ENCODE measurements at regions not wholly inside any gene's neighbourhood (a gene's known extent, or its start where the extent isn't known, plus 50 kb on each side); places are given as distances from the start of the nearest gene placed in this dataset.
A peak's percentile ranks its signal among the peaks of the same experiment; 100 is the strongest.

DNA sequence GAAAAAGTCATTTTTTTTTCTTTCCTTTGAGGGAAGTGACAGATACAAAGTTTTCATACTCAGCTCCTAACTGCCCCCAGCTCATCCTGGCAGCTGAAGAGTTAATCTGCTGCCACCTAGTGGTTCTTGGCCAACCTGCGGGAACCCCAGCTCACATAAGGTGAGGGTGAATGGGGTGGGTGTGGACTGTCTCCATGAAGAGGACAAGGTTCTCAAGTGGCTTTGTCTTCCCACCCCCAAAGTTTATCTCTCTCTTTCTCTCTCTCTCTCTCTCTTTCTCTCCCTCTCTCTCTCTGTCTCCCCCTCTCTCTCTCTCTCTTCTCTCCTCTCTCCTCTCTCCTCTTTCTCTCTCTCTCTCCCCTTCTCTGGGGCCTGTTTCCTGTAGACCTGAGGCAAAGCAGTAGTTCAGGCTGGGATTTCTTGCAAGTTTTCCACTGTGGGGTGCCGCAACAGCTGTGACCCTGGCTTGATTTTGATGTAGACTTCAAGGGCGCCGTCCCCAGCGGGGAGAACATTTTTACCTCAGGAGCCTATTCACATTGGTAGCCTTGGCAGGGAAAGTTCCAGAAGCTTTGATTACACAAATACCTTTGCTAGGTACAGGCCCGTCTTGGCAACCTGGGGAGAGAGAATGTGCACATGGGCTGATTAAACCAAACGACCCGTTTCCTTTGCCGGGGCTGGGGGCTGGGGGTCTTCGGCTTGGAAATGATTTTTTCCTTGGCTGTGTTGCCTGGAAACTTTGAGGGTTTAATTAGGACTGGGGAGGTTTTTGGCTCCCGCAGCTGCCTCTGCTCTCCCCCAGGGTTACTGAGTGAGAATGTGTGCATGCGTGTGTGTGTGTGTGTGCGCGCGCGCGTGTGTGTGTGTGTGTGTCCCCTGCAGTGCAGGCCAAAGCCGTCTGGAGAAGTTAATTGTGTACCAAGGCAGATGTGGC, 135.9 kb downstream of the TM2D1 start (continued):
- TF ChIP-seq, protein P1, sequence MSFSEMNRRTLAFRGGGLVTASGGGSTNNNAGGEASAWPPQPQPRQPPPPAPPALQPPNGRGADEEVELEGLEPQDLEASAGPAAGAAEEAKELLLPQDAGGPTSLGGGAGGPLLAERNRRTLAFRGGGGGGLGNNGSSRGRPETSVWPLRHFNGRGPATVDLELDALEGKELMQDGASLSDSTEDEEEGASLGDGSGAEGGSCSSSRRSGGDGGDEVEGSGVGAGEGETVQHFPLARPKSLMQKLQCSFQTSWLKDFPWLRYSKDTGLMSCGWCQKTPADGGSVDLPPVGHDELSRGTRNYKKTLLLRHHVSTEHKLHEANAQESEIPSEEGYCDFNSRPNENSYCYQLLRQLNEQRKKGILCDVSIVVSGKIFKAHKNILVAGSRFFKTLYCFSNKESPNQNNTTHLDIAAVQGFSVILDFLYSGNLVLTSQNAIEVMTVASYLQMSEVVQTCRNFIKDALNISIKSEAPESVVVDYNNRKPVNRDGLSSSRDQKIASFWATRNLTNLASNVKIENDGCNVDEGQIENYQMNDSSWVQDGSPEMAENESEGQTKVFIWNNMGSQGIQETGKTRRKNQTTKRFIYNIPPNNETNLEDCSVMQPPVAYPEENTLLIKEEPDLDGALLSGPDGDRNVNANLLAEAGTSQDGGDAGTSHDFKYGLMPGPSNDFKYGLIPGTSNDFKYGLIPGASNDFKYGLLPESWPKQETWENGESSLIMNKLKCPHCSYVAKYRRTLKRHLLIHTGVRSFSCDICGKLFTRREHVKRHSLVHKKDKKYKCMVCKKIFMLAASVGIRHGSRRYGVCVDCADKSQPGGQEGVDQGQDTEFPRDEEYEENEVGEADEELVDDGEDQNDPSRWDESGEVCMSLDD (CRISPR knock-in tag; IDR thresholded peaks at IDR 0.05; ENCODE audit: borderline replicate concordance) = no peak
- TF ChIP-seq SMC3 (IDR thresholded peaks at IDR 0.05; ENCODE audit: low read length) = peak; percentile 74
- TF ChIP-seq, protein P2, sequence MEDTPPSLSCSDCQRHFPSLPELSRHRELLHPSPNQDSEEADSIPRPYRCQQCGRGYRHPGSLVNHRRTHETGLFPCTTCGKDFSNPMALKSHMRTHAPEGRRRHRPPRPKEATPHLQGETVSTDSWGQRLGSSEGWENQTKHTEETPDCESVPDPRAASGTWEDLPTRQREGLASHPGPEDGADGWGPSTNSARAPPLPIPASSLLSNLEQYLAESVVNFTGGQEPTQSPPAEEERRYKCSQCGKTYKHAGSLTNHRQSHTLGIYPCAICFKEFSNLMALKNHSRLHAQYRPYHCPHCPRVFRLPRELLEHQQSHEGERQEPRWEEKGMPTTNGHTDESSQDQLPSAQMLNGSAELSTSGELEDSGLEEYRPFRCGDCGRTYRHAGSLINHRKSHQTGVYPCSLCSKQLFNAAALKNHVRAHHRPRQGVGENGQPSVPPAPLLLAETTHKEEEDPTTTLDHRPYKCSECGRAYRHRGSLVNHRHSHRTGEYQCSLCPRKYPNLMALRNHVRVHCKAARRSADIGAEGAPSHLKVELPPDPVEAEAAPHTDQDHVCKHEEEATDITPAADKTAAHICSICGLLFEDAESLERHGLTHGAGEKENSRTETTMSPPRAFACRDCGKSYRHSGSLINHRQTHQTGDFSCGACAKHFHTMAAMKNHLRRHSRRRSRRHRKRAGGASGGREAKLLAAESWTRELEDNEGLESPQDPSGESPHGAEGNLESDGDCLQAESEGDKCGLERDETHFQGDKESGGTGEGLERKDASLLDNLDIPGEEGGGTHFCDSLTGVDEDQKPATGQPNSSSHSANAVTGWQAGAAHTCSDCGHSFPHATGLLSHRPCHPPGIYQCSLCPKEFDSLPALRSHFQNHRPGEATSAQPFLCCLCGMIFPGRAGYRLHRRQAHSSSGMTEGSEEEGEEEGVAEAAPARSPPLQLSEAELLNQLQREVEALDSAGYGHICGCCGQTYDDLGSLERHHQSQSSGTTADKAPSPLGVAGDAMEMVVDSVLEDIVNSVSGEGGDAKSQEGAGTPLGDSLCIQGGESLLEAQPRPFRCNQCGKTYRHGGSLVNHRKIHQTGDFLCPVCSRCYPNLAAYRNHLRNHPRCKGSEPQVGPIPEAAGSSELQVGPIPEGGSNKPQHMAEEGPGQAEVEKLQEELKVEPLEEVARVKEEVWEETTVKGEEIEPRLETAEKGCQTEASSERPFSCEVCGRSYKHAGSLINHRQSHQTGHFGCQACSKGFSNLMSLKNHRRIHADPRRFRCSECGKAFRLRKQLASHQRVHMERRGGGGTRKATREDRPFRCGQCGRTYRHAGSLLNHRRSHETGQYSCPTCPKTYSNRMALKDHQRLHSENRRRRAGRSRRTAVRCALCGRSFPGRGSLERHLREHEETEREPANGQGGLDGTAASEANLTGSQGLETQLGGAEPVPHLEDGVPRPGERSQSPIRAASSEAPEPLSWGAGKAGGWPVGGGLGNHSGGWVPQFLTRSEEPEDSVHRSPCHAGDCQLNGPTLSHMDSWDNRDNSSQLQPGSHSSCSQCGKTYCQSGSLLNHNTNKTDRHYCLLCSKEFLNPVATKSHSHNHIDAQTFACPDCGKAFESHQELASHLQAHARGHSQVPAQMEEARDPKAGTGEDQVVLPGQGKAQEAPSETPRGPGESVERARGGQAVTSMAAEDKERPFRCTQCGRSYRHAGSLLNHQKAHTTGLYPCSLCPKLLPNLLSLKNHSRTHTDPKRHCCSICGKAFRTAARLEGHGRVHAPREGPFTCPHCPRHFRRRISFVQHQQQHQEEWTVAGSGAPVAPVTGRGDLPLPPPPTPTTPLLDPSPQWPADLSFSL (CRISPR knock-in tag; IDR thresholded peaks at IDR 0.05) = no peak
- TF ChIP-seq ZNF530 (CRISPR knock-in tag; IDR thresholded peaks at IDR 0.05; ENCODE audit: low read depth) = no peak
- TF ChIP-seq, protein P3, sequence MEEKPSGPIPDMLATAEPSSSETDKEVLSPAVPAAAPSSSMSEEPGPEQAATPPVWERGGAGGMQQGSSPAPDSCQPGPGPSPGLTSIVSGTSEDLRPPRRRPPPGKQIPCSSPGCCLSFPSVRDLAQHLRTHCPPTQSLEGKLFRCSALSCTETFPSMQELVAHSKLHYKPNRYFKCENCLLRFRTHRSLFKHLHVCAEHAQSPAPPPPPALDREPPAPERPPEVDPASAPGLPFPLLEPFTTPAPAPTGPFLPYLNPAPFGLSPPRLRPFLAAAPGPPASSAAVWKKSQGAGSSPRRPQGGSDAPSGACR (CRISPR knock-in tag; IDR thresholded peaks at IDR 0.05) = no peak
- TF ChIP-seq MAFK (conservative IDR thresholded peaks at IDR 0.05 in 1 of 2, IDR thresholded peaks at IDR 0.05 in 1 of 2; ENCODE audit: low read length in 2 of 2) = no peak
- no peak for TF ChIP-seq TCF12 (IDR thresholded peaks at IDR 0.05)
- TF ChIP-seq TCF12 (CRISPR knock-in tag; IDR thresholded peaks at IDR 0.05) = no peak
- TF ChIP-seq AKAP8 (CRISPR knock-in tag; IDR thresholded peaks at IDR 0.05) = no peak
- TF ChIP-seq, protein P4, sequence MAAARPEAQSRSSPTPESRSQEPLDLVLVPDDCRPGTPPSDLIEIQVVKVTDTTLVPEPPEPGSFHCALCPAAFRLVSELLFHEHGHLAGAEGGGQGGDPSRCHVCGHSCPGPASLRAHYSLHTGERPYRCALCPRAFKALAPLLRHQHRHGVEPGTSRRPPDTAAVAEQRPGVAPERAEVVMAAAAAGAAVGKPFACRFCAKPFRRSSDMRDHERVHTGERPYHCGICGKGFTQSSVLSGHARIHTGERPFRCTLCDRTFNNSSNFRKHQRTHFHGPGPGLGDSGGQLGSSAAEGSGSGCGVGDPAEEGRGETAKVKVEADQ (CRISPR knock-in tag; IDR thresholded peaks at IDR 0.05; ENCODE audit: borderline replicate concordance) = no peak
- no peak for TF ChIP-seq KLF11 (CRISPR knock-in tag; IDR thresholded peaks at IDR 0.05)
- 0 out of 2 replicates have a peak, but pooled peaks have one; percentile 20 for TF ChIP-seq GATAD2A (CRISPR knock-in tag; IDR thresholded peaks at IDR 0.05)
- no peak for TF ChIP-seq ZNF350 (CRISPR knock-in tag; IDR thresholded peaks at IDR 0.05; ENCODE audit: borderline replicate concordance, low read depth)
- TF ChIP-seq MBNL3 (CRISPR knock-in tag; conservative IDR thresholded peaks at IDR 0.05) = no peak
- no peak for TF ChIP-seq KDM4B (CRISPR knock-in tag; IDR thresholded peaks at IDR 0.05)
- TF ChIP-seq ZNF598 (CRISPR knock-in tag; IDR thresholded peaks at IDR 0.05; ENCODE audit: borderline replicate concordance) = no peak
- TF ChIP-seq EED (CRISPR knock-in tag; IDR thresholded peaks at IDR 0.05) = no peak
- no peak for TF ChIP-seq SNAI1 (CRISPR knock-in tag; IDR thresholded peaks at IDR 0.05; ENCODE audit: borderline replicate concordance)
- no peak for TF ChIP-seq RCOR2 (CRISPR knock-in tag; IDR thresholded peaks at IDR 0.05)
- TF ChIP-seq SUZ12 (IDR thresholded peaks at IDR 0.05; ENCODE audit: low read depth, low read length) = no peak

Measured in HepG2 (cell line).